A204.1 (cell line): ENCODE measurements at regions not wholly inside any gene's neighbourhood (a gene's known extent, or its start where the extent isn't known, plus 50 kb on each side); places are given as distances from the start of the nearest gene placed in this dataset.
"Not testable (repeated sequence)": the region's sequence is repeated elsewhere in the genome, so short reads cannot be mapped to it uniquely, and the experiment has no call there.

Source experiments
- FAIRE-seq: peaks from 2 replicates; lab custom pipeline; 2012; peaks lifted over from hg19 to GRCh38; lab: Jason Lieb, UNC

GRCh38 chr14:104467641-104468040 is 111.9 kb upstream of the C14orf180 start:
- no peak for FAIRE-seq

- FAIRE-seq: no peak
These were observed 110.0 kb upstream of the C14orf180 start for GRCh38 chr14:104469591-104469990.

GRCh38 chr14:104470588-104470987 is 109.0 kb upstream of the C14orf180 start:
- FAIRE-seq: no peak

- no peak for FAIRE-seq
These were observed 108.5 kb upstream of the C14orf180 start for GRCh38 chr14:104471114-104471513.

- FAIRE-seq: no peak
These were observed 107.5 kb upstream of the C14orf180 start for GRCh38 chr14:104472073-104472472.

DNA sequence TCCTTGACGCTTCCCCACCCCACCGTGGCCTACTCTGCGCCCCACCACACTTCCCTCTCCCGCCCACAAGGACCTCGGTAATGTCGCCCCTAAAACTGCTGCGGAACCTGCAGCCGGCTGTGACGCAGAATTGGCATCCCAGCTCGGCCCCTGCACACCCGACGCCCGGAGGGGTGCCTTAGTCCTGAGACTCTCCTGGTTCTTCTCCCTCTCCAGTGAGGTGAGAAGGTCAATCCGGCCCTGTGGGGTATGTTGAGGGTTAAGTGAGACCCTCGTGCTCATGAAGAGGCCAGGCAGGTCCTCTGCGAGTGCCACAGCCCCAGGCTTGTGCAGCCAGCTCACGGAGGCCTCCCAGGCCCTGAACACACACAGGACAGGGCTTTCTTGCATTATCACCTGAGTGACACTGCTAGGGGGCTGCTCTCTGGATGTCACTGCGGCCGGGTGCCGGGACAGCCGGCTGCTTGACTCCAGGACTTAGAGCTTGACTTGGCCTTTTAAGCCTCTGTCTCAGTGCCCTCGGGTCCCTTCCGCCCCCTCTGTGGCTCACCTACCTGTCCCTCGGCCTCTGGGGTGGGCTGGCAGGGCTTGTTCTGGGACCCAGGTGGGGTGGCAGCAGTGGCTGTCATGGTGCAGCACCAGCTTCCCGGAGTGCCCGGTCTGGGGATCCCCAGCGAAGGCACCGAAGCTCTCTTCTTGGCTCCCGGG is 106.9 kb upstream of the C14orf180 start:
- no peak for FAIRE-seq

DNA sequence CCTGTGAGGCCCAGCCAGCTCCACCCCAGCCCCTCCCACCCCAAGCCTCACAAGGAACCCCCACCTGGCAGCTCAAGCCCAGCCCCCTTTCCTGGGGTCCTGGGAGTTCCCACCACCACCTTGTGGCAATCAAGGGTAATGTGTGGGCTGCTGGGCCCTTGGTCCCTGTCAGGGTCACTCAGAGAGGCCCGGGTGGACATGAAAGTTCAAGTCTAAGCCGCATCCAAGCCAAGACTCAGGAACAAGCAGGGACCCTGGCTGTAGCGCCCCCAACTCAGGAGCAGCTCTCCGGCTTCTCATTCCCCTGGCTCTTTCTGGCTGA is 106.4 kb upstream of the C14orf180 start:
- FAIRE-seq: no peak

- no peak for FAIRE-seq
These were observed 105.7 kb upstream of the C14orf180 start for GRCh38 chr14:104473649-104474494.

GRCh38 chr14:104474495-104475213 is 104.9 kb upstream of the C14orf180 start:
- no peak for FAIRE-seq

GRCh38 chr14:104475256-104475655 is 104.3 kb upstream of the C14orf180 start:
- no peak for FAIRE-seq

DNA sequence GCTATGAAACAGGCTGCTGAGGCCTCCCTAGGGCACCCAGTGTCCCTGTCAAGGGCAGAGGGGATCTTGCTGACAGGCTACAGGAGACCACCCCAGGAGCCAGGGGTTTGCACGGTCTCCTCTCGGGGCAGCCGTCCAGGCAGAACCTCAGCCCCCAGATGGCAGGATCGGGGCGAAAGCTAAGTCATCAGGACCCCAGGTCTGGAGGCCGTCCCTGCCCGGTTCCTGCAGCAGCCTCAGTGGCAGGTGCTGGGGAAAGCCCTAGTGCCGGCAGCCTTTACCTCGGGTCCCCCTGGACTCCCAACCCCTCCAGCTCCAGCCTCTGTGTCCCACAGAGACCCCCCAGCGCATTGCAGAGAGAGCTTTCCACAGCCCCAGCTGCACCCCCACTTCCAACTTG is 103.8 kb upstream of the C14orf180 start:
- FAIRE-seq: no peak

- no peak for FAIRE-seq
These were observed 103.1 kb upstream of the C14orf180 start for GRCh38 chr14:104476437-104476836.

GRCh38 chr14:104477117-104477623 is 102.4 kb upstream of the C14orf180 start:
- FAIRE-seq: no peak

DNA sequence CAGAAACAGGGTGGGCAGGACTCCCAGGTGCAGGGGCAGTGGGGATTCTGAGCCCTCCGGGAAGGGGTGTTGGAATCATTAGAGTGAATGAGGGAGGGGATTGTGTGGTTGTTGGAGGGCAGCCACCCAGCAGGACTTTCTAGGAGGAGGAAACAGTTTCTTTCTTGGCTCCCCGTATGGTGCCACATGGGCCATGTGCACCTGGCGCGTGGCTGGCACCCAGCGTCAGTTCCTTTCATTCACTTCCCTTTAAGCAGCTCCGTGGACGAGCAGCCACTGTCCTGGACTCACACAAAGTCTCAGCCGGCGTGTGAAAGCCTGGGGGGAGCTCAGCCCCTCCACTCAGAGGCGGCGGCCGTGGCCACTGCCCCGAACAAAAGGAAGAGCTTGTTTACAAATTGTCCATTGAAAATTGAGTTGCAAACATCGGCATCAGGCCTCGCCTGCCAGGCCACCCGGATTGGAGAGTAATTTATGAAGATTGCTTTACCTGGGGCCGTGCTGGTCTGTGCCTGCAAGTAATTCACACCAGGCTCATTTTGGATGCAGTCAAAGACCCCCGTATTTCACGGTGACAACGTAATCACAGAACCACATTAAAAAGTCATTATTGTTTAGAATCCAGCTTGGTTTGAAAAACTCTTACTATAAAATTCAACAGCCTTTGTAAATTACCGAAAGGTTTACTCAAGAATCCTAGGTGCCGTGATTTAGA is 101.7 kb upstream of the C14orf180 start:
- FAIRE-seq: no peak

DNA sequence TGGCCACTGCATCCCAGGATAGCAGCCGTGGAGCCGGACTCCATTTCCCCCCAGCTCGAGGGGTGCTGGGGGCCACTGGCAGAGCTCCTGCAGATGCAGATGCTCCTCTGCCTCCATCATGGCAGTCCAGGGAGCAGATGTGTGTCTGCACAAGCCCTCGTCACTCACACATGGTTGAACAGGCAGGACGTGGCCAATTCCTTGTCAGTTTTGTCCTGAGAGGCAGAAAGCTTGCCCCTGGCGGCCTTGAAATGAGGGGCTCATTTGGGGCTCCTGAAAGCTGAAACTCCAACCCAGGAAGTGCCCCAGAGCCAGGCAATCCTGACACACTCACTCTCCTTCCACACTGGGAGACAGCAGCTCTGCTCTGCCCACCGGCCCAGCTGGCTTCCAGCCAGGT is 100.9 kb upstream of the C14orf180 start:
- no peak for FAIRE-seq

DNA sequence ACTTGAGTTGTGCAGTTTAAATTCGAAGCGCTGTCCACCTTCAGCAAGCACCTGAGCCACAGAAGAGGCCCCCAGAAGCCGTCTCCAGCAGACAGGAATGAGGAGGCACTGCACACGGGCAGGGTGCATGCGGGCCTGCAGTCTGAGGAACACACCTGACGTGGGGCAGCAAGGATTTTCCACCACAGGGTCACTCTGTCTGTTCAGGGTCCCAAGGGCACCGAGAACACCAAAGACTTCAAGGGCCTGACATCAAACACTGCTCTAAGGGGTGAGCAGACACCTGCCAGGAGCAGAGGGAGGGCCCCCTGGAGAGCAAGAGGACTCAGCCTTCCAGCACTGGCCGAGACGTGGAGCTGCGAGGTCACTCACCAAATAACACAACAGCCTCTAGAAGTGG is 99.7 kb upstream of the C14orf180 start:
- no peak for FAIRE-seq

DNA sequence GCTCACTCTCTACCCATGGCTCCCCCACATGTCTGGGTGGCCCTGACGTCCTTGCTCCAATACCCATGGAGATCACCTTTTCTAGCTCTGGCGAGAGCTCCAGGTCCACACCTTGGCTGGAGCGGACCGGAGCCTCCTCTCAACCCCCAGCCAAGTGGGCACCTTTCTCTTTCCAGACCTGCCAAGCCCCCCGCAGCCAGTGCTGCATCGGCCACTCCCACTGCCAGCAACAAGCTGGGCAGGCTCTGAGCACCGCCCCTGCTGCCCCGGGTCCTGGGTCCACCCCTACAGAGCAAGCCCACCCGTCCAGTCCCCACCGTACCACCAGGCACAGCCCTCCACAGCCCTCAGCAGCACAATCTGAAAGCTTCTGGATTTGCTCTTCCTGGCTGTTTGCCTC is 98.2 kb upstream of the C14orf180 start:
- FAIRE-seq: no peak

- not testable (repeated sequence) for FAIRE-seq
These were observed 97.5 kb upstream of the C14orf180 start for GRCh38 chr14:104482017-104482416.

- FAIRE-seq: no peak
These were observed 93.2 kb upstream of the C14orf180 start for GRCh38 chr14:104486222-104486923.

- FAIRE-seq: no peak
These were observed 85.1 kb upstream of the C14orf180 start for GRCh38 chr14:104494483-104494882.

DNA sequence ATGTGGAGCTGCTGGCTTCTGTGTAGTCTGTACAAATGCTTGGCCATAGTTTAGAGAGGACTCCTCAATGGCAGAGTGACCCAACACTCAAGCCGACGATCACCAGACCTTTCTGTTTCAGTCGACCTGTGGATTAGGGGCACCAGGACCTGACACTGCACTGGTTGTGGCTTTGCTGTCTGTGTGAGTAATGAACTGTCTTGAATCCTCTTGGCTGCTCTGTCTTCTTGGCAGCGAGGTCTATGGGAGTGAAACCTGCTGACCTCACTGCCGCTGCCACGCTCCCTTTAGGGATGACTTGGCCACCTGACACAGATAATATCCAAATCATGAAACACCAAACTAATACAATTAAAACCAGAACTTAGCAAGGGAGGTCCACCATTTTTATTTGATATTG is 83.5 kb upstream of the C14orf180 start:
- no peak for FAIRE-seq
